Mucosa of gallbladder (tissue), 1 donor: ENCODE measurements at regions not wholly inside any gene's neighbourhood (a gene's known extent, or its start where the extent isn't known, plus 50 kb on each side); places are given as distances from the start of the nearest gene placed in this dataset.
"Not testable (repeated sequence)": the region's sequence is repeated elsewhere in the genome, so short reads cannot be mapped to it uniquely, and the experiment has no call there.

Source experiments
- DNase-seq: peaks from one replicate; pipeline ENCODE4 v3.0.0-alpha.2; 2020; ENCODE audit warnings: low spot score
- donor health status: DM: no; HTN: no; CAD: no.

DNA sequence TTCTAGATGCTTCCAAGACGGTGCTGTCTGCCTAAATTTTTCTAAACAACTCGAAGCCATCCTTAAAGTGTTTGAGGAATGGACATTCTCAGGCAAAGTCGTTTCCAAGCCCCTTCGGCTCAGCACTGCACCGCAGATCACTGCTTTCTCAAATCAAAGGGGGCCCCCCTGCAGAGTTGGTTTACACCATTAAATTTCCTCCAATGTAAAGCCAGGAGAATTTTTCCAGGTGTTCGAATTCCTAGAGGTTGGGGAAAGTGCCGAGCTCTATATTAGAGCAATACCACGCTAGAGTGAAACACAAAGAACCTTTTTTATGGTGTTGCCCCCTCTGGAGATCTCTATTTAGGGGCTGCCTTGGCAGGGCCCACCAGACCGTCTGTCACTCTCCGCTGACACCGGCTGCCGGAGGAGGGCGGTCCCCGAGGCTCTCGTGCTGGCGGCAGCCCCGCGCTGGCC lies 277.9 kb upstream of the NR2F2 start:
- no peak for DNase-seq

DNA sequence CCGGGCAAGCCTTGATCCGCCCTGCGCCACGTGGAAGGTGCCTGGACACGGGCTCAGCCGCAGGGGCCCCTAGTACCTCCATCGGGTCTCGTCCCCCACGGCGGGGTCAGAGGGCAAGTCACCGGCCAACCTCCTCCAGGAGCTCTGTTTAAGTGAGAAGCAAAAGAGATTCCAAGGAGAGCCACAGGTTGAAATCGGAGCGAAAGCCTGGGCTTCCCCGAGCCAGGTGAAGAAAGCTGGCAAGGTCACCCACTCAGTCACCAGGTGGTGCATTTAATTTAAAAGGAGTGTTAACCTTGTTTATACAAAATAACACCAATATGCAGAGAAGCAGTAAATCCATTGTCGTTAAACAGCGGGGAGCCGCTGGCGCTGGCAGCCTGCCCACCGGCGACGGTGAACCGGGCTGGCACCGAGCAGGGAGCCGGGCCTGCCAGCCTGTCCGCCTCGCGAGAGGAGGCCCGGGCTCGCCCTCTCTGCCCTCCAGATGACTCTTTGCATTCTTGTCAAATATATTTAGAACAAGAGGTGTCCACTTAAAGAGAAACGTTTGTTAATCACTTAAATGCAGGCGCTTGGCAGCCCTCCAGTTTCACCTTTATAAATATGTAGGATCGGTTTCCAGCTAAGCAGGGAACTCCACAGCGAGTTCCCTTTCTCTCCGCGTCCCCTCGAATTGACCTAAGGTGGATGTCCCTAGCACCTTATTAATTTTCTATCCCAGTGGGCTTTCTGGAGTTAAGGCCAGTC lies 277.3 kb upstream of the NR2F2 start:
- DNase-seq, result peak; percentile 47

DNA sequence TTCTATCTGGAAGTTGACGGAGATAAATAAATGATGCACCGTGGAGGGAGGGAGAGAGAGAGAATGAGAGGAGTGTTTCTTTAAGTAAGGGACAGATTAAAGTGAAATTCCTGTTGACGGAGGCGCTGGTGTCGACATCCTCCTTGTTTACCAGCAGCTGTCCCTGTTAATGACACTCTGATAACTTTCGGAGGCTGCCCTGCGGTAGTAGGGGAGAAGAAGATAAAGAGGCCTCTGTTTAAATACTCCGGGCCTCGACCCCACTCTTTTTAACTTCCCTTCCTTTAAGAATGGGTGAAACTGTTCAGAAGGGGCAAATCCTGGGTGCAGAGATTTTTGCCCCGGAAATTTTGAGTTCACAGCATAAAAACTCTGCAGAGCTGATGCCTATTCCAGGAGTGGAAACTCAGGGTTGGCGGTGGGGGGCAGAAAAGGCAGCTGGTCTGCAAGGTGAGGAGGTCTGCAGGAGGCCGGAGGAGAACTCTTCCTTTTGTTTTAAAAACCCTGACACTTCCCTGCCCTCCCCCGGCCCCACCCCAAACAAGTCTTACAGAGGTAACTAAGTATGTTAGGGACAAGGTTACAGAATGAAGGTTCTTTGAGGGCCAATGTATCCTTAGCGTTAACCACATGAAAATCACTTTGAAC lies 276.6 kb upstream of the NR2F2 start:
- no peak for DNase-seq

DNA sequence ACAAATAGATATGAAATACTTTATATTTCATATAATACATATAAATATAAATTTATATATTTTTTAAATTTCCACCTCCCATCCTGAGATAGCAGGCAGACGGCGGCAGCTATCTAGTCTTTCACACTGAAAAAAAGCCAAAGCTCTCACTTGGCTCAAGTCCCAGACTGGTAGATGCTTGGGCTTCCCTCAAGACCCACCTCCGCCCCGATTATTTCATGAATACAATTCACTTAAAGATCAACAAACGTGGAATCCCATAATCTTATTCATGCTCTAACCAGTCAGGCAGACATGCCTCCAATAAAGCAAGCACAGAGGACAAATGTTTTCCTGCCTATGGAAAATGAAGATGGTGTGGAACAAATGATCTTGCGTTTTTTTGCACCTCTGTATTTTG lies 275.9 kb upstream of the NR2F2 start:
- DNase-seq, result no peak

DNA sequence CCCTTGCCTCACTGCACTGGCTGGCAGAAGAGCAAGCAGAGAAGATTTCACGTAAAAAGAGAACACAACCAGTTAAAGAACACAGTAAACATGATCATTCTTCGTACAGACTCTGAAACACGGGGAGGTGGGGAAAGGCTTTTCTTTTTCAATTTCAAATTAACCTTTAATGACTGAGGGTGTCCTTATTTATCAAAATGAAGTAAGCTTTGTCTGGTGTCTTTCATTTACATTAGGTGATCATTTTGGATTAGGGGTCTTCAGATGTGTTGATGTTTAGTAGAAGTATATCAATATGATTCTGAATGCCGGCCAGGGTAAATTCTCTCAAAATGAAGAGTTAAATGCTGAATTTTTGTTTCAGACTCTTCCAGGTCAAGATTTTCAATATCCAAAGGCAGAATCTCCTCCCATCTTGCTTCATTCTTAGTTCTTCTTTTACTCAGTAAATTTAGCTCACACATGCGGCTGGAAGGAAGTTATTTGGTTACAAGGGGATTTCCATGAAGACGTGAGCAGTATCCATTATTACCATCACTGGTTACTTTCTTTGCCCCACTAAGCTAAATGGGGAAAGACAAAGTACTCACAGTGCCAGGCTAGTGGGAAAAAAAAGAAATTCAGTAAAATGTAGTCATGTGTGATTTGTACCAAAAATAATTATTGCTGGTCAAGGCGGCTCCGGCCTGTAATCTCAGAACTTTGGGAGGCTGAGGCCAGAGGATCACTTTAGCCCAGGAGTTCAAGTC lies 272.2 kb upstream of the NR2F2 start:
- DNase-seq, result no peak

DNA sequence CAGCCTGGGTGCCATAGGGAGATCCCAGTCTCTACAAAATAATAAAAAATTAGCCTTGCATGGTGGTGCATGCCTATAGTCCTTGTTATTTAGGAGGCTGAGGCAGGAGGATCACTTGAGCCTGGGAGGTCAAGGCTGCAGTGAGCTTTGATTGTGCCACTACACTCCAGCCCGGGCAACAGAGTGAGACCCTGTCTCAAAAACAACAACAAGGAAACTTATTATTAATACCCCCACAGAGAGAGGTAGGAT lies 271.7 kb upstream of the NR2F2 start:
- not testable (repeated sequence) for DNase-seq

DNA sequence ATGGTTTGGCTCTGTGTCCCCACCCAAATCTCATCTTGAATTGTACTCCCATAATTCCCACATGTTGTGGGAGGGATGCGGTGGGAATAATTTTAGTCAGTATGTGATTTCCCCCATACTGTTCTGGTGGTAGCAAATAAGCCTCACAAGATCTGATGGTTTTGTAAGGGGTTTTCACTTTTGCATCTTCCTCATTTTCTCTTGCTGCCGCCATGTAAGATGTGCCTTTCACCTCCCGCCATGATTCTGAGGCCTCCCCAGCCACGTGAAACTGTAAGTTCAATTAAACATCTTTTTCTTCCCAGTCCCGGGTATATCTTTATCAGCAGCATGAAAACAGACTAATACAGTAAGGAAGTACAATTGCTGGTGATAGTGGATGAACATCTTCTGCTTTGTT lies 269.9 kb upstream of the NR2F2 start:
- not testable (repeated sequence) for DNase-seq

DNA sequence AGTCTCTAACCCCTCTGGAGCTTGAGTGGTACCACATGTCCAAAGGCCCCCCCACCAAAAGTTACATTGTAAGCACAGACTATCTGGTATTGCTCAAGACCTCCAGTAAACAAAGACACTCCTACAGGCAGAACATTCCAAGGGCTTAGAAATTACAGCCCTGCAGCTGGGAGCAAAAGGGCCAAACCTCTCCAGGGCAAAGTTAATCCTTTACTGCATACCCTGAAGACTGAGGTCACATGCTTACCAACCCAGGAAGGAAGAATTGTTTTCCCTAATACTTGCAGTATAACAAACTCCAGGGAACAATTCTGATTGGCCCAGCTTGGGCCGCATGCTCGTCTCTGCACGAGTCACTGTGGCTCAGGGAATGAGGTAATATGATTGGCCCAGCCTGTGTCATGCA lies 266.1 kb upstream of the NR2F2 start:
- peak; percentile 51 for DNase-seq

DNA sequence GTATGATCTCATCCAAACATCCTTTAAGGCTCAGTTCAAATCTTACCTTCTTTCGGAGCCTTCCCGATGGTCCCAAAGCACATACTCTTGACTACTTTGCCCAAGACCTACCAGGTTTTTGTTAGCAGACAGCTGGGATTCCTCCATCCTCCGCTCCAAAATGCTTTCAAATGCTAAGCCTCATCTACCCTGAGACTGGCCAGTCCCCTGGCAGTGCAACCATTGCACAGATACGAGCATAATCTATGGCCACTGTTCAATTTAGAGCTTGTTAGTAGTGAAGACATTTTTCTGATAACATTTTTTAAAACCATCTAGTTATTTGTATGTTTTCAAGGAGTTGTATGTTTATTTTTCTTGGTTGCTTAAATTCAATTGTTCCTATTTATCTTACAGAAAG lies 264.4 kb upstream of the NR2F2 start:
- peak; percentile 67 for DNase-seq

DNA sequence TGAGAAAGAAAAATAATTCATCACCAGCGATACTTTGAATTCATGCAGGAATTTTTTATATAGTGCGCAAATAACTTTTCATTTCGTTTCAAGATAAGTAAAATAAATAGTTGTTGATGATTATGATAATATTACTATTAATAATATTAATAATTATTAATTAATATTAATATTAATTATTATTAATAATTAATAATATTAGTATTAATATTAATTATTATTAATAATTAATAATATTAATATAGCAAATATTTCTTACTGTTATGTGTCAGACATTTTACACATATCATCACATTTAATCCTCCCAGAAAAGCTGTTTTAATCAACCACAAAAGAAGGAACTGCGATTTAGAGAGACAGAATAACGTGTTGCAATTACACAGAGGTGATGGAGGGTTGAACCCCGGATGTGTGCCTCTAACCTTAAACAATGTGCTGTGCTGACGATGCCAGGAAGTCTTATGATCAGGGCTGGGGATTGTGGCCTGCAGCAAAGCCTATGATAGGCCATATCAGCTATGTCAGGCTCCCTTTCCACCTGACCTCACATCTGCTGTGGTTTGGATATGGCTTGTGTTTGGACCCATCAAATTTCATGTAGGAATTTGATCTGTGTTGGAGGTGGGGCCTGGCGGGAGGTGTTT lies 263.5 kb upstream of the NR2F2 start:
- DNase-seq, result no peak

DNA sequence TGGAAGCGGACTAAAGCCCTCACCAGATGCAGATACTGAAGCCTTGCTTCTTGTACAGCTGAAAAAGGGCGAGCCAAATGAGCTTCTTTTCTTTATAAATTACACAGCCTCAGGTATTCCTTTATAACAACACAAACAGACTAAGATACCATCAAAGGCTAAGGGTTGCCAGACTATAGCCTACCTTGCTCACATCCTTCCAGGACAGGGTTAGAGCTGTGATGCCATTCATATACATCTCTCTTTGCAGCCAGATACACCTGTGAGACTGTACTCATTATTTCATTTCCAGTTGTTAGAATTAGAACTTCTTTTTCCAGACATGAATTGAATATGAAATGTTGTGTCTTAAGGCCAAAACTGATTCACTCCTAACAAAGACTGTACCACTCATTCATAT lies 262.8 kb upstream of the NR2F2 start:
- DNase-seq, result no peak

DNA sequence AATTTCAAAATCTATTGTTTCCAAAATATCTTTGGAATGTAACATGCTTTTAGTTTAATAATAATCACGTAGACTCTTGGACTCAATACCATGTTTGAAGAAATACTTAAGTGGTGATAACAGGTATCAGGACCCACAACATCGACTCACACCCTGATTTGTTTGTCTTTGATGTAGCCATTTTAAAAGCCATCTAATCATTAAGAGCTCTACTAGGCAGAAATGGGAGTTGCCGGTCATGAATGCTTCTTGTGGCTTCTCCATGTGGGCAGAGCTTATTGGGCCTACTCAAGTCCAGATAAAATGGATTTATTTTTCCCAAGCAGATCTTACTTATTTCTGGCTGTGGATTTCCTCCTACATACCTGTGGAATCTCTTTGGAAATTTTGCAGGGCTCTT lies 261.6 kb upstream of the NR2F2 start:
- DNase-seq, result no peak

DNA sequence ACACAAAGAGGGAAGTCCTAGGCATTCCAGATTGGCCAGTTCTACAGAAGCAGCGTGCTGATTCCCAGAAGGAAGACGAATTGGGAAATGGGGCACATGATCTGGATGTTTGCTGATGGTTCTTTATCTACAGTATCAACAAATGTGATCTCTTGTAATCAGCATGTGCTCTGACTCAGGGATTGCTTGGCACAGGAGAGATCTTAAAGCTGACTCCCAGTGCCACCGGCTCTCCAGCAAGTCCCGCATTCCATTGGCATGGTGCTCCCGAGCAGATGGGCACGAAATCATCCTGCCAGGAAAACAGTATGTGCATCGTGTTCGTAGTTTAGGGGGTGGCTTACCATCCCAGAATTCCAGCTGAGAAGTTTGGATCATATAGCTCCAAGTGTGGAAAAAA lies 259.9 kb upstream of the NR2F2 start:
- peak; percentile 54 for DNase-seq

DNA sequence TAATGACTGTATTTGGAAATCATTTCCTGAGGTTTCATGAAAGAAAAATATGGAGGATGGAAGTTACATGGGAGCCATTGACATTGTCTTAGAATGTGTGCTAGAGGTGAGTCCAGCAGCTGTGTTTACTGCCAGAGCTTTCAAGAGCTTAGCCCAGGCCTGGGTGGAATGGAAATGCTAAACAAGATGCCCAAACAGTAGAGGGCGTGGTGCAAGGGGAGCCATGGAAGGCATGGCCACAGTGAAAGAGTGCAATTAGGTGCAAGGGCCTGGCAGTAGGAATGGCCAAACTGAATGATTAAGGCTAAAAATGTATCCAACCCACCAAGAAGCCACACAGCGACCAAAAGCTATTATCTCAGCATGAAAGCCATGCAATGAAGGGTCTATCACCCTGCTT lies 257.7 kb upstream of the NR2F2 start:
- DNase-seq, result no peak

DNA sequence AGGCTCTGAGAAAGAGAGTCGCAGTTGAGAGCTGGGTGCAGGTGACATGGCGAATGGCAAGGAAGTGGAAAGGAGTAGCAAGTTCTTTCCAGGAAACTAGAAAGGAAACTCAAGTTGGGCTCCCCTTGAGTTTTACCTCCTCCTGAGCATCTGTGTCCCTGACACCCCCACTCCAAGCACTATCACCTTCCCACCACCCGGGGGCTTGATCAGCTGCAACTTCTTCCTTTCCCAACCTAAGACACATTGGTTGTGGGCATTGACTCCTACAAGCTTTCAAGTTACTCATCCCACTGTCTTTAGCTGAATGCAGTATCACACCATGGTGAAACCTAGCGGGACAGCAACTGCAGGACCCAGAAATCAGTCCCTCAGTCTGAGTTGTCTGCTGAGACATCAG lies 256.6 kb upstream of the NR2F2 start:
- no peak for DNase-seq

DNA sequence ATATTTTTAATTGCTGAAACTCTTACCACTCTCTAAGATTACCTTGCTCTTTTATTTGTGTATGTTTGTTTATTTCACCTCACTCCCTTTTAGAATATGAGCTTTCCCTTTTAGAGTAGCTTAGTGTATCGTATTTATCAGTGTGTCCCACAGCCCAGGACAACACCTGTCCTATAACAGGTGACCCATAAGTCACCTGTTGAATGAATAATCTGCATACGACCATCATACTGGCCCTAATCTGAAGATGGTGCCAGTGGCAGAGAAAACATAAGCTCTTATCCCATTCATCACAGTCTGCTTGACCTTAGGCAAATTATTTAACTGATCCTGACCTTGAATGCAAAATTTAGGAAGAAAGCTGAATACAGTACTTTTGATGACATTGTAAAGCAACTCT lies 254.6 kb upstream of the NR2F2 start:
- no peak for DNase-seq

DNA sequence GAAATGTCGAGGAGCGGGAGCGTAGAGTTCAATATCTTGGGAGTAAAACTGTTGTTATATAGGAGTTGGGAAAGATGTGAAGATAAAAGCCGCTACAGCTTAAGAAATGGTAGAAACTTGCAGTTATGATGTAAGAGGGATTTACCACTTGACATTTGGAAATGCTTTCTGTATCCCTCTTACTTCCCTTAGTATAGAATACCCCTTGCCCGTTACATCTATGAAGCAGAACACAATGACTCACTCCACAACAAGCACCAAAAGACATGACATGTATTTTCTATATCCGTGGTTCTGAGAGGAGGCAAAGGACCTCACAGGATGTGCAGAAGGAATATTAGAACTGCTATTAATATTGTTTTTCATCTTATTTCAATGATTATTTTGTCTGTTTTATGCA lies 254.2 kb upstream of the NR2F2 start:
- DNase-seq, result no peak

DNA sequence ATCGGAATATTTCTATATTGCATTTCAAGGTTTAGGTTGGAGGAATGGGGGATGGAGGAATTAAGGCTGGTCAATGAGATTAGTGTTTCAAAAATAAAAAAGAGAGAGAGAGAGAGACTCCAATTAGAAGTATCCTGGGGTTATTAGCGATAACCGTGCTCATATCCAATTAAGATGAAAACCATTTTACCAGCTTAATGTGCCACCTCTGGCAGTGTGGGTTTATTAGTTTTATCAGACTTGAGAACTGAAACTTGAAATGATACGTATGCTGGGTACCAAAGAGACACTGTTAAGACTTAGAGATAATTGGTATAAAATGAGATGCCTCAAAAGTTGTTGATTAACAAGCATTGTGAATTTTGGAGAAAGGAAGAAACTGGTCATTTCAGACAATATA lies 251.5 kb upstream of the NR2F2 start:
- no peak for DNase-seq

DNA sequence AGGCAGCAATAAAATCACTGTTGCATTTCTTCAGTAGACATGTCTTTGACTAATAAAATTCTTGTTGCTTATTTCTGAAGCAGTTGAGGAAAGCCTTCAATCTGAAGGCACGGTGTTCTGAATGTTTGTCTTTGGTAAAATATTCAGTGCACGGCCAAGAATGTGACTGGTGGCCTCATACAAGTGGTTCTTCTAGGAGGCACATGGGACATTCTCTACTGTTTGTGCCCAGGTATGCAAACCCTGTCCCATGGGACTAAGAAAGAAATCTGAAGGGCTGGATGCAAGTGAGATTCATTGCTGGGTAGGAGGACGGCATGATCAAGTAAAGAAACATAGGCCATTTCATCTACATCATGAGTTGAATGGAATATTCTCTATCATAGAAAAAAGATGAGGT lies 250.6 kb upstream of the NR2F2 start:
- no peak for DNase-seq

DNA sequence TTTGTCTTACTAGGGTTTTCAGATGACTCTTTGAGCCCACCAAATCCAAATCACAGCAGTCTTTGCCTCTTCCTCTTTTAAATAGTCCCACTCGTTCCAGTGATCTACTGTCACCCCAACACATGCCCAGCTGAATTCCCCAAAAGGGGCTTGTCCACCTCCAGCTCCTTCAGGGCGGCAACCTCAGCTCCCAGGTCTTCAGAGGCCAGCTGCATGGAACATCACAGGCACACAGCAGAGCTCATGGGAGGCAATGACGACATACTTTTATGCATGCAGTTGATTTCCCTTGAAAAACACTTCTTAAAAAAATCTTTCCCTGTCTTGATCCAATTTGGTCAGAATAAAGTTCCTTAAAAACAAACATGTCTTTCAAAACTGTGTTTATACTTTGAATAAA lies 244.3 kb upstream of the NR2F2 start:
- no peak for DNase-seq

DNA sequence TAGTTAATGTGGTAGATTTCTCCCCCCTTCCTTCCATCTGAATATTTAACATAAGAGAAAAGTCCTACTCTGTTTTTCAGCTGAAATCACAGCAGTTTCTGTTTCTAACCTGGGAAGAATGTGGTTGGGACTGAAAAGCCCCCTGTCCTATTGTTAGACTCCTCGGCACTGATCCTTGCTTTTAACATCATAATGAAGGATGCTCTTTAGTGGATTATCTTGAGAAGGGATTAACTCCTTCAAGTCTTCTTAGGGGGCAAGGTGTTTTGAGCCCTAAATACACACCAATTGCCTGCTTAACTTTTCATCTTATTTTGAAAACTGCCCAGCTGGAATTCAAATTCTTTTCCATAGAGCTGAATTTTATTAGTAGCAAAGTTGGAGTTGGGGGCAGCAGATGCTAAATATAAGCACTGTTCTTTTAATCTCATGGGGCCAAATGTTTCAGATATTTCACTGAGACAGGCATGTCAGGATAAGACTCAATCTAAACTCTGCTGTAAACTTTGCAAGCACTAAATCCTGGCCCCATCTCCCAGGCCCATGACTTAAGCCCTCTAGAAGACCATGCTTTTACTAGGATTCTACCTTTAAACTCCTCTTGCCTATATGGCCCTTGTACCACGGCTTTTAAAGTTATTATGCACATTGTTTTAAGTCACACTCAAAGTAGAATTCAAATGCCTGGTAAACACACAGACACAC lies 243.2 kb upstream of the NR2F2 start:
- DNase-seq, result no peak

DNA sequence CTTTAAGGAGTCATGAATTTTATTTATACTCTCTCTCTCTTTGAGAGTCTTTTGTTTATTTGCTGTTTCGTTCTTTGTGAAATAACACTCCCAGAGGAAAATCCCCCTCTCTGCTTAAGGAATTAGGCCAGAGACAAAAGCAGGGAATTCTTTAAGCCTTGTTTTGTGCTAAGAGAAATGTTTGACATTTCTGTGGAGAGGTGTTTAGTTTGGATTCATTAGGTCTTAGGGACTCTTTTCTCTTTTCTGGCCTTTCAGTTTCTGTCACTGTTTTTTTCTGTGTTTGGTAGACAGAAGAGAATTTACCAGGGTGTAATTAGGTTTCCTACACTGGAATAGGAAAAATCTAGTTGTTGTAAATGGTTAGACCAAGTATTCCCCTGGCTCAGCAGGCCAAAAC lies 241.8 kb upstream of the NR2F2 start:
- DNase-seq, result no peak
